B cell (primary cell): ENCODE measurements at regions not wholly inside any gene's neighbourhood (a gene's known extent, or its start where the extent isn't known, plus 50 kb on each side); places are given as distances from the start of the nearest gene placed in this dataset.

Experiments
- ATAC-seq: fragments of 200-7000 bp; cut with Tn5 transposase; one replicate; pipeline ENCODE4 v1.10.0; 2021; ENCODE audit warnings: low read depth, mild to moderate bottlenecking, moderate number of reproducible peaks, moderate library complexity
- CTCF ChIA-PET: fragments of 350-600 bp; sonication (Branson Sonifier 250); formaldehyde crosslinking; loops from one replicate; lab custom pipeline; 2021; ENCODE audit warnings: antibody characterized with exemption, inconsistent platforms; lab: Charles Lee
- POLR2A ChIA-PET: fragments of 350-600 bp; sonication (Branson Sonifier 250); formaldehyde crosslinking; loops from one replicate; lab custom pipeline; 2021; ENCODE audit warnings: antibody characterized with exemption; lab: Charles Lee
- DNase-seq: peaks from one replicate; pipeline ENCODE4 v3.0.0; 2013
- H2AFZ ChIP-seq: 2 replicates; pipeline ENCODE4 v1.6.1; 2012; ENCODE audit warnings: mild to moderate bottlenecking, low read depth, low read length; ENCODE audit not compliant: insufficient read depth, poor library complexity, severe bottlenecking
- H3K27ac ChIP-seq, 2 donors: 1 replicate in 1 of 2; 2 replicates in 1 of 2; pipeline ENCODE4 v1.5.1; 2012 to 2013; ENCODE audit warnings: low read length in 2 of 2, mild to moderate bottlenecking in 2 of 2, moderate library complexity in 1 of 2
- H3K27me3 ChIP-seq, 4 experiments: fragments of 200-600 bp in 1 of 4; sonication (generic) in 1 of 4; replicated peaks in 1 of 4; 1 replicate in 2 of 4; 2 replicates in 2 of 4; pipeline versions ENCODE4 v1.6.1 to v1.7.0; 2013 to 2016; ENCODE audit warnings: low read length in 3 of 4, mild to moderate bottlenecking in 2 of 4, mixed read lengths in 1 of 4, moderate library complexity in 1 of 4; ENCODE audit not compliant: insufficient read depth in 4 of 4, control insufficient read depth in 3 of 4; ENCODE audit errors: control extremely low read depth in 1 of 4
- H3K36me3 ChIP-seq, 2 experiments: replicated peaks in 1 of 2; 1 replicate in 1 of 2; 2 replicates in 1 of 2; pipeline versions ENCODE4 v1.6.1 to v1.7.1; 2013; ENCODE audit warnings: low read length in 1 of 2; ENCODE audit not compliant: insufficient read depth in 2 of 2, control insufficient read depth in 1 of 2; ENCODE audit errors: control extremely low read depth in 1 of 2, extremely low read depth in 1 of 2
- H3K4me1 ChIP-seq, 2 donors: fragments of 200-600 bp in 1 of 2; sonication (generic) in 1 of 2; 1 replicate in 1 of 2; 2 replicates in 1 of 2; pipeline versions ENCODE4 v1.5.1 to v1.6.1; 2013 to 2017; ENCODE audit warnings: low read length in 2 of 2; ENCODE audit not compliant: control insufficient read depth in 2 of 2, insufficient read depth in 2 of 2
- H3K4me2 ChIP-seq: replicated peaks from 2 replicates; pipeline ENCODE3; 2012; ENCODE audit warnings: mild to moderate bottlenecking, low read depth, low read length; ENCODE audit not compliant: poor library complexity, severe bottlenecking
- H3K4me3 ChIP-seq, 5 experiments: fragments of 200-600 bp in 1 of 5; sonication (generic) in 1 of 5; 1 replicate in 3 of 5; 2 replicates in 2 of 5; pipeline versions ENCODE4 v1.5.1 to v1.7.0; 2011 to 2016; ENCODE audit warnings: low read length in 4 of 5, mild to moderate bottlenecking in 4 of 5, low read depth in 2 of 5, control low read depth in 1 of 5, moderate library complexity in 1 of 5; ENCODE audit not compliant: insufficient read depth in 1 of 5; ENCODE audit errors: control extremely low read depth in 1 of 5, extremely low read depth in 1 of 5
- H3K79me2 ChIP-seq: fragments of 200-600 bp; sonication (generic); one replicate; pipeline ENCODE4 v1.6.0; 2016; ENCODE audit warnings: low read length; ENCODE audit not compliant: control insufficient read depth, insufficient read depth
- H3K9ac ChIP-seq: fragments of 200-600 bp; sonication (generic); 2 replicates; pipeline ENCODE4 v1.6.1; 2017; ENCODE audit warnings: mild to moderate bottlenecking, low read length, moderate library complexity
- H3K9me3 ChIP-seq, 3 donors: one replicate each; pipeline versions ENCODE4 v1.6.1 to v1.7.1; 2013; ENCODE audit warnings: low read length in 2 of 3; ENCODE audit not compliant: control insufficient read depth in 2 of 3, insufficient read depth in 1 of 3; ENCODE audit errors: control extremely low read depth in 1 of 3
- H4K20me1 ChIP-seq: 2 replicates; pipeline ENCODE4 v1.6.0; 2012; ENCODE audit warnings: mild to moderate bottlenecking, low read length; ENCODE audit not compliant: insufficient read depth, control insufficient read depth, poor library complexity, severe bottlenecking
- H3K27ac Mint-ChIP-seq: one replicate; pipeline ENCODE4 v1.8.0; 2021; ENCODE audit warnings: mixed read lengths
- H3K27me3 Mint-ChIP-seq: one replicate; pipeline ENCODE4 v1.8.0; 2021; ENCODE audit warnings: mixed read lengths
- H3K4me1 Mint-ChIP-seq: one replicate; pipeline ENCODE4 v1.8.0; 2021; ENCODE audit warnings: mixed read lengths
- H3K4me3 Mint-ChIP-seq: one replicate; pipeline ENCODE4 v1.8.0; 2021; ENCODE audit warnings: mixed read lengths
- H3K9me3 Mint-ChIP-seq: one replicate; pipeline ENCODE4 v1.8.0; 2022; ENCODE audit warnings: mixed read lengths; ENCODE audit not compliant: insufficient read depth
- EZH2 ChIP-seq: IDR thresholded peaks from 2 replicates; pipeline ENCODE4 v1.6.1; 2012; ENCODE audit warnings: borderline replicate concordance, low read depth, mild to moderate bottlenecking, moderate library complexity, low read length; ENCODE audit not compliant: insufficient read depth, poor library complexity, severe bottlenecking
- WGBS: methylation state at CpG from one replicate; pipeline ENCODE4 v1.1.5; 2013; ENCODE audit warnings: missing lambda C conversion rate; ENCODE audit not compliant: insufficient coverage; 5-methylcytosine and 5-hydroxymethylcytosine counted together
- intact Hi-C: fragments of 100-400 bp; cut with micrococcal nuclease; formaldehyde crosslinking; loops from one replicate; pipeline ENCODE4 v1.10.0; 2022
- TF ChIP-seq, protein P1 (sequence below): fragments of 200-600 bp; IDR thresholded peaks from one replicate; pipeline ENCODE4 v1.8.0; 2022; ENCODE audit warnings: antibody characterized with exemption, mild to moderate bottlenecking

DNA sequence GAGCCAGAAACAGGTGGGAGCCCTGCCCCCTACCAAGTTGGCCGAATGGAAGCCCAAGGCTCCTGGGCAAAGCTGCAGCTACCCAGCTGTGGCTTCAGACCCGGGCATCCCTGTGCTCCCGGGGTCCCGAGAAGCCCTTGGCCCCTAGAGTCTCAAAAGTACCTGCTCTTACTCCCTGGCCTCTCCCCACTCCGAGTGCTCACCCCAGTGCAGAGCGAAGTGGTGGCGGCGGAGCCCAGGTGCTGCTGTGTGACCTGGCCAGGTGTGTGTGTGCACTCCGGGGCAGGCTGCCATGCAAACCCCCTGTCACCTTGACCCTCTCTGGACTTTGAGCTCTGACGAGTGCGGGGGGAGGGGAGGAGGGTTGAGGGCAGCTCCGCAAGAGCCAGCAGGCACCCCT is 493.8 kb upstream of the MANEA start:
- DNase-seq (no peak), ATAC-seq (no peak)
- no peak overlapping the region for H3K4me2 ChIP-seq
- H3K4me3 Mint-ChIP-seq, result no peak overlapping the region
- H2AFZ ChIP-seq, result no peak overlapping the region
- H3K27me3 Mint-ChIP-seq, result no peaks in the 10 kb centered on the region
- intact Hi-C loops, result no loop called here
- no peaks in the 10 kb centered on the region for H3K27me3 ChIP-seq
- no peaks in the 10 kb centered on the region for H3K79me2 ChIP-seq
- whole genome bisulfite sequencing, result 91% methylated on average over 12 of the region's 12 CpGs
- H3K27ac ChIP-seq, result no peak overlapping the region
- peaks cover 0 to 10% (median 0%) of the 10 kb centered on the region in 3 donors for H3K9me3 ChIP-seq
- H3K9me3 Mint-ChIP-seq, result no peaks in the 10 kb centered on the region
- no peaks in the 10 kb centered on the region for H3K4me1 ChIP-seq
- no peaks in the 10 kb centered on the region for H4K20me1 ChIP-seq
- H3K27ac Mint-ChIP-seq, result no peak overlapping the region
- CTCF ChIA-PET, result no interaction called here
- no peaks in the 10 kb centered on the region for H3K36me3 ChIP-seq
- no peaks in the 10 kb centered on the region for H3K4me1 Mint-ChIP-seq
- TF ChIP-seq EZH2, result no peak
- TF ChIP-seq, protein P1, sequence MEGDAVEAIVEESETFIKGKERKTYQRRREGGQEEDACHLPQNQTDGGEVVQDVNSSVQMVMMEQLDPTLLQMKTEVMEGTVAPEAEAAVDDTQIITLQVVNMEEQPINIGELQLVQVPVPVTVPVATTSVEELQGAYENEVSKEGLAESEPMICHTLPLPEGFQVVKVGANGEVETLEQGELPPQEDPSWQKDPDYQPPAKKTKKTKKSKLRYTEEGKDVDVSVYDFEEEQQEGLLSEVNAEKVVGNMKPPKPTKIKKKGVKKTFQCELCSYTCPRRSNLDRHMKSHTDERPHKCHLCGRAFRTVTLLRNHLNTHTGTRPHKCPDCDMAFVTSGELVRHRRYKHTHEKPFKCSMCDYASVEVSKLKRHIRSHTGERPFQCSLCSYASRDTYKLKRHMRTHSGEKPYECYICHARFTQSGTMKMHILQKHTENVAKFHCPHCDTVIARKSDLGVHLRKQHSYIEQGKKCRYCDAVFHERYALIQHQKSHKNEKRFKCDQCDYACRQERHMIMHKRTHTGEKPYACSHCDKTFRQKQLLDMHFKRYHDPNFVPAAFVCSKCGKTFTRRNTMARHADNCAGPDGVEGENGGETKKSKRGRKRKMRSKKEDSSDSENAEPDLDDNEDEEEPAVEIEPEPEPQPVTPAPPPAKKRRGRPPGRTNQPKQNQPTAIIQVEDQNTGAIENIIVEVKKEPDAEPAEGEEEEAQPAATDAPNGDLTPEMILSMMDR, result no peak
- POLR2A ChIA-PET, result no interaction called here
- no peak overlapping the region for H3K4me3 ChIP-seq
- H3K9ac ChIP-seq, result no peak overlapping the region

DNA sequence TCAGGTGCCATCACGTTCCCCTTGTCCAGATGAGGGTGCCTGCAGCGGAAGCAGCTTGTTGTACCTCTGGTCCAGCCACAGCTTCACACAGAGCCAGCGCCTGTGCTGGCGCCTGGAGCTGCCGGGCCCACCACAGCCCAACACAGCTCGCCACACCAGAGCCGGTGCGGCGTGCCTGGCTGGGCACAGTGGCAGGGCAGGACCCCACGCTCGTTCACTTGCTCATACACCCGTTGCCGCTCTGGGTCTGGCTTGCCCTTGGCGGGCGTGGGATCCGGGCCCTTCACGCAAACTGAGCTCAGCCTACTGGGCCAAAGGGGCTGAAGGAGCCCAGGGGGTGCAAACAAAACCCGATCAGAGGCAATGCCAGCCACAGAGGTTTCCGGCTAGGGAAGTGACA is 492.5 kb upstream of the MANEA start:
- ChIA-PET POLR2A (no interaction called here), CTCF (no interaction called here)
- Mint-ChIP-seq H3K27me3 (no peaks in the 10 kb centered on the region), H3K27ac (no peak overlapping the region), H3K4me1 (no peaks in the 10 kb centered on the region), H3K4me3 (no peak overlapping the region), H3K9me3 (no peaks in the 10 kb centered on the region)
- Histone ChIP-seq H2AFZ (no peak overlapping the region), H3K4me2 (no peak overlapping the region), H3K27me3 (no peaks in the 10 kb centered on the region), H3K27ac (no peak overlapping the region), H3K36me3 (no peaks in the 10 kb centered on the region), H3K4me1 (no peaks in the 10 kb centered on the region), H4K20me1 (no peaks in the 10 kb centered on the region), H3K79me2 (no peaks in the 10 kb centered on the region), H3K9ac (no peak overlapping the region), H3K9me3 (peaks cover 0 to 10% (median 0%) of the 10 kb centered on the region in 3 donors), H3K4me3 (no peak overlapping the region)
- intact Hi-C loops, result no loop called here
- no peak for TF ChIP-seq EZH2
- TF ChIP-seq, protein P1, result no peak
- 94% methylated on average over 19 of the region's 19 CpGs for WGBS
- ATAC-seq (no peak), DNase-seq (no peak)
